ENCODE measurements at regions not wholly inside any gene's neighbourhood (a gene's known extent, or its start where the extent isn't known, plus 50 kb on each side); places are given as distances from the start of the nearest gene placed in this dataset.

DNA sequence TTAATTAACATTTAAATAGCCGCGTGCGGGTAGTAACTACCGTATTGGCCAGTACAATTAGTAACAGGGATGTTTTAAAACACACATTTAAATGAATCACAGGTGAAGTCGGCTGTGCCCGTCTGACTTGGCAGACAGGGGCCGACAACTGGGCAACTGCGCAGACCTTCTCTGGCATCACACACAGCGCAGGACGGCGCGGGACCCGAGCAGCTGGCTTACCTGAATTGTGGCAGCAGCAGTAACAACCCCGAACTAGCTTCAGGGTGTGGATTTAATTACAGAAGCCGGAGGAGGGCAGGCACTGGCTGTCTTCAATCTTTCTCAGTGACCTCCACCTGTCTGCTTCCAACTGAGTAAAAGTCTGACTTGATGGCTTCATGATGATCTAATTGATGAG is 91.7 kb downstream of the DACT2 start:
- no peak for DNase-seq

GRCh38 chr6:168226902-168227318 is 92.7 kb downstream of the DACT2 start:
- DNase-seq = no peak

- DNase-seq = no peak
These were observed 93.4 kb downstream of the DACT2 start for GRCh38 chr6:168226061-168226752.

DNA sequence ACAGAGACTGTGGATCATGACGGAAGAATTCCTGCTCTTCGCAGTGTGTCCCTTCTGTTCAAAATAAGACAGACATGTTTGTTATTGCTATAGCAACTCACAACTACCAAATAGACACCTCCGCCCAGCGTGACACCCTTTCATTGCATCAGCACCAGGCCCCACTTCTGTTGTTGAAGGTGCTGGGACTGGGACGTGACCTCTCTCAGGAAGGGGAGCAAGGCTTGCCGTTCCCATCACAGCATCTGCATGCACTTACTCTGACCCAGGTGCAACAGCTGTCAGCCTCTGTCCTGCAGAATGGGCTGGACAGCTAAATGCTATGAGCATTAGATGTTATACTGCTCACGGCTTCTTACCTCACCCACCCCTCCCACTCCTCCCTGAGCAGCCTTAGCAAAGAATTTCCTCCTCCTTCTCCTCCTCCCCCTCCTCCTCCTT is 94.1 kb downstream of the DACT2 start:
- no peak for DNase-seq

- no peak for DNase-seq
These were observed 95.8 kb downstream of the DACT2 start for GRCh38 chr6:168223755-168224154.

DNA sequence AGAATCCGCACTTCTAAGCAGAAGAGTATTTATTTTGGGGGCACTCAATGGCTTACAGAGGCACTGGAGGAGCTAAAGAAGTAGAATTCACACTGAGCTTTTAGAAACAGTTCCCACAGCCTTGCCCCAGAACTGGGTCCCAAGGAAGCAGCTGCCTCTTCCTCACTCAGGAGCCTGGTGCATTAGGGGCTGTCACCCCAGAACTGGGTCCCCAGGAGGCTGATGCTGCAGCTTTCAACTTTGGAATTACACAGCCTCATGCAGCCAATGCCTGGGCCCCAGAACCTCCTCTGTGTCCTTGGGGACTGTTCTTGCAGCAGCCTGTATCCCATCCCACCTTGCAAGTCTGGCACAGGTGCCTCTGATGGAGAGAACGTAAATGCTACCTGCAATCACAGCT is 96.4 kb downstream of the DACT2 start:
- DNase-seq = no peak

GRCh38 chr6:168222115-168223043 is 97.2 kb downstream of the DACT2 start:
- no peak for DNase-seq

DNA sequence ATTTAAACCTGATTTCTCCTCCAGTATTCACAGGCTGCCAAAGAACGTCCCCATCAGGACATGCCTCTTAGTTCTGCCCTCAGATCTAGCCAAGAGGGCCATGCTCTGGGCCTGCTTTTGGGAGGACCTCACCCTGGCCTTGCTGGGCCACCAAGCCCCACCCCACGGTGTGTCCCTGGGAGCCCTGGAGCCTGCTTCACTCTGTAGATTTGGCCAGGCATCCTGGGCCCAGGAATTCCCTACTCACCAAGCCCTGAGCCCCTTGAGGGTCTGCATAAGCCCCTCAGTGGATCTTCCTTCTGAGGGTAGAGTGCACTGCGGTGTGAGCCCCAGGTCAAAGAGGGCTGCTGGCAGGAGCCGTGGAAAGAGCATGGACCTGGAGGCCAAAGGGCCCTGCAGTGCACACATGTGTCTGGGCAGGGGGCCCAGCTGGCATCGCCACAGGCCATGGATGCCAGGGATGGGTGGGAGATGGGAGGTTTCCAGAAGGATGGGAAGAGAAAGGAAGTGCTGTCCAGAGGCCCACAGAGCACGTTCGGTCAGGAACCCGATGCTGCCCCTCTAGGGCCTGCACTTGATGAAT is 98.0 kb downstream of the DACT2 start:
- no peak for DNase-seq

GRCh38 chr6:168221000-168221399 is 98.6 kb downstream of the DACT2 start:
- no peak for DNase-seq

- DNase-seq = no peak
These were observed 99.8 kb downstream of the DACT2 start for GRCh38 chr6:168219804-168220203.

GRCh38 chr6:168218785-168219566 is 100.6 kb downstream of the DACT2 start:
- DNase-seq = no peak

GRCh38 chr6:168217880-168218537 is 101.6 kb downstream of the DACT2 start:
- no peak for DNase-seq

DNA sequence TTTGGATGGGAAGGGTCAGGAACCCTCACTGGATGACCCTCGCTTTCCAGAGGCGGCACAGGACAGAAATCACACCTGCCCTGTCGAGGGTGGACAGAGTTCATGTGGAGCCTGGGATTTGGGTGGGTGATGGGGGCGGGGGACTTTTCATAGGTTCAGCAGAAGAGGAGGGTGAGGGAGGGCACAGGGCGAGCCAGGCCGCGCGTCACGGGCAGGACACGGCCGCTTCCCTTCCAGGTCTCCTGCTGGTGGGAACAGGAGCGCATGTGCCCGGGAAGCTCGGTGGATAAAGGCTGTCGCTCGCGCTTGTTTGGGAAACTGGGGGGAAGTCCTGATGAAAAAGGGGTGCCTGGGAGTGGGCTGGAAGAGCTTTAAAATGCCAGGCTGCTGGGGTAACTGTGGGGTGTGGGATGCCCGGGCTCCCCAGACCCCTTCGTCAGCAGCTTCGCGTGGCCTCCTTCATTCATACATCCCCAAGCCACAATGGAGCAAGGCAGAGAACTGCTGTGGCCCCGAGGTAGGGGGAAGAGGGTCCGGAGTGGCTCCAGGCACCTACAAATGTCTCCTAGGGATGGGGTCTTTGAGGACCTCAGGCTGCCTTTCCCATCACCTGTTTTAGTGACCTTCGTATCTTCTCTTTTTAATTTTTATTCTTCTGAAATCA is 102.2 kb downstream of the DACT2 start:
- DNase-seq = no peak

DNA sequence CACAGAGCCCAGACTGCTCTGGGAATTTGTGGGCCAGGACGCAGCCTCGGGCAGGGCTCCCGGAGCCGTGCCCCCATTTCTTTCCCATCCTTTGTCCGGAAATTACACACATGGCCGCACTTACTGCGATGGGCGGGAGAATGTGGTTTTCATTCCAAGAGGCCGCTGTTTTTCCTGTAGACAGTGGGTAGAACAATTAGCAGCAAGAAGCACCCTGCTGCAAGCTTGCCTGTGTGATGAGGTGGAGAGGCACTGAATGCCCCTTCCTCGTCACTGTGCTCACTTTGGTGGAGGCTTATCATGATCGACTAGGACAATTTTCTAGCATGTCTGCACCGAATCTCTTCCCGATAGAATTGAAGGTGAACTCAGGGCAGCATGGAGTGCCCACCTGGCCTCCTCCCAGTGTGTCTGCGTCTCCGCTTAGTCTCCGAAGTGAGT is 102.8 kb downstream of the DACT2 start:
- DNase-seq = no peak

- no peak for DNase-seq
These were observed 103.5 kb downstream of the DACT2 start for GRCh38 chr6:168216117-168216516.

- DNase-seq = no peak
These were observed 104.3 kb downstream of the DACT2 start for GRCh38 chr6:168215121-168215808.

GRCh38 chr6:168214586-168215104 is 104.9 kb downstream of the DACT2 start:
- DNase-seq = no peak

- DNase-seq = no peak
These were observed 106.5 kb downstream of the DACT2 start for GRCh38 chr6:168213121-168213524.

DNA sequence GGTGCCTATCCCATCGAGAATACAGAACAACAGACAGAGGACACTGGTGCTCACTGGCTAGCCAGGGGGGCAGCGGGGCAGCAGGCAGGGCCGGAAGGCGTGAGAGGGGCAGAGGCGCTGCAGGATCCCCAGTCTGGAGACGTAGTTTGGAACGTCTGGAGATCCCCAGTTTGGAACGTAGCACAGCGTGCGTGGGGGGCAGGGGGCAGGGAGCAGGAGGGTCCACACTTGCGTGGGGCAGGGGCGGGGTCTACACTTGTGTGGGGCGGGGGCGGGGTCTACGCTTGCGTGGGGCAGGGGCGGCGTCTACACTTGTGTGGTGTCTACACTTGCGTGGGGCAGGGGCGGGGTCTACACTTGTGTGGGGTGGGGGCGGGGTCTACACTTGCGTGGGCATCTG is 107.2 kb downstream of the DACT2 start:
- DNase-seq = no peak

DNA sequence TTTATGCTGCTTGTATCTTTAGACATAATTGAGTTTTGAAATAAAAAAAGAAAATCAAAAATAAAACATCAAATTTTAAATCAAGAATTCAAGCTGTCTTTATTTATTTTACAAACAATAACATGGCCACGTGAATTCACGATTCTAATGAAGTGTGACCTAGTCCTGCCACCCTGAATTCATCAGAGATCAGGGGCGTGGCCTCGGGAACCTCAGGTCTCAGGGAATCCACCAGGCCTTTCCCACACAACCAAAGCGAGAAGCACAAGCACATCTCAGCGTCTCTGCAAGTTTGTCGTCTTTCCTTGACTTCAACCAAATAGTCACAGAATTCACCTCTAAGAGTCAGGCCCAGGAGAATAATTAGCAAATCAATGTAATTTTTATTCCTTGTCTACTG is 107.9 kb downstream of the DACT2 start:
- DNase-seq = no peak
